Stimulated activated CD8-positive, alpha-beta memory T cell treated with anti-CD3 and anti-CD28 coated beads, Interleukin-2, amount 100 ng/mL, for 1 hour (primary cell): ENCODE measurements at regions not wholly inside any gene's neighbourhood (a gene's known extent, or its start where the extent isn't known, plus 50 kb on each side); places are given as distances from the start of the nearest gene placed in this dataset.
"Not testable (repeated sequence)": the region's sequence is repeated elsewhere in the genome, so short reads cannot be mapped to it uniquely, and the experiment has no call there.

ENCODE experiments used
- DNase-seq, 2 donors: peaks; one replicate each; pipeline ENCODE4 v3.0.0-alpha.2; 2020; ENCODE audit warnings: low read depth in 2 of 2

GRCh38 chr2:58634653-58635370 is 393.7 kb upstream of the FANCL start:
- DNase-seq, result no peak

DNA sequence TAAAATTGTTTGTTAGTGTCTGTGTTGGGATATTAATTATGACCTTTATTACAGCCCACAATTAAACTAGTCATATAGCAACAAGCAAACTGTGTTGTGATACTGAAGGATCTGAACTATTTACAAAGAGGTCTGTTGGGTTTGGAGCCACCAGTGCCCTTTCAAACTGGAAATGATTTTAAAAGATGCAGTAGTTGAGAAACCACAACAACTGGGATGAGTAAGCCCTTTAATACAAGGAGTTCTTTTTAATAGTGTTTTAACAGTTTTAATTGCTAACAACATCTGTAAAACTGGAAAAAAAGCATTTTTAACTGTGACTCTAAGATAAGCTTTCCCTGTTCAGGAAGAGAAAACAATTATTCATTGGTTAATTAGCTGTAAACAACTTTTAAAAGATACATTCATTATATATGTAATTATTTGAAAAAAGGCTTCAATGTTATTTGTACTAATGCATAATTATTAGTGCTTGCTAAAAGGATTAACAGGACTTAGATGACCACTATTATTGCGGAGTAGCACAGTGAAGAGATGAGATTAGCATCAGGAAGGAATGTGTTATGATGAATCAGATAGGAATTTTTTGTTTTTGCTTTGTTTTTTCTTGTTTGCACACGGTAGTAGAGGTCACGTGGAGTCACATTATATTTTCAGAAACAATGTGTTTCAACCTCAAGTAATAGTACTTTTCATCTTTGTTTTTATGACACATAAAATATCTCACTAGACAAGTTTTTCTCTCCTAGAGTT is 392.7 kb upstream of the FANCL start:
- no peak for DNase-seq

- no peak for DNase-seq
Observed at GRCh38 chr2:58631986-58632385, 390.9 kb upstream of the FANCL start.

DNA sequence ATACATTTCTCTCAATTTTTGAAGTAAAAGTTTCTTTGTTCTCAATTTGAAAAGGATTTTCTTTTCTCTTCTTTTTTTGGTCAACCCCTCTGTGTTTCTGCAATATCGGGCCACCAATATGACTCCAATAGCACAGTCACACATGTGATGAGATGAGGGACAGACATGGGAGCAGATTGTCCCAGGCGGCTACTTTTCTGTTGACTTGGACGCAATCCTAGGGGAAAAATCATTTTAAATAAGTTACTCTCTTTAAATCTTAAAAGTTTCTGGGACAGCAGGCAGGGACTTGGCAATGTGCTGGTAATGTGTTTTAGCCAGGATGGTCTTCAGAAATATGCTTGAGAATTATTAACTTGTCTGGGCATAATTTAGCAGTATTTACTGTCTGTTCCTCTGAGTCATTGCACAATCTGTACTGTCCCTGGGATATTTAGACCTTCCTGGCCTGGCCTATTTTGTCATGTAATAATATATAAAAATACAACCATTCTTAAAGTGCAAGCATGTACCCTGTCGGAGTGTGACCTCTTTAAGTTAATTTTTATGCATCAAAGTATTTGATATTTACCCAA is 388.5 kb upstream of the FANCL start:
- no peak for DNase-seq

DNA sequence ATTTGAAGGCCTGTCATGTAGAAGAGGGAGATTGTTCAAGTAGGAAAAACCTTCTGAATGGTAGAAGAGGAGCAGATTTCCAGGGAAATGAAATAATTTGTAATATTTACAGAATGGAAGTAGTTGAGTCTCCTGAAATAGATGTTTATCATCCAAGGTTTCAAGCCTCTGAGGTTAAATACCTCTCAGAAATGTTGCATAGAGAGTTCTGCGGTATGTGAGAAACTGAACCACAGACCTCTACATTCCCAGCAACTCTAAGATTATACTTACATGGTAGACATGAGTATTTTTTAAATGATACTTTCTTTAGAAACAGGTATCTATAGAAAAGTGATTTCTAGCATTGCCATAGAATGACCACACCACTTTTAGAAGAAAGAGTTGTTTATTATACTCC is 379.8 kb upstream of the FANCL start:
- no peak for DNase-seq

DNA sequence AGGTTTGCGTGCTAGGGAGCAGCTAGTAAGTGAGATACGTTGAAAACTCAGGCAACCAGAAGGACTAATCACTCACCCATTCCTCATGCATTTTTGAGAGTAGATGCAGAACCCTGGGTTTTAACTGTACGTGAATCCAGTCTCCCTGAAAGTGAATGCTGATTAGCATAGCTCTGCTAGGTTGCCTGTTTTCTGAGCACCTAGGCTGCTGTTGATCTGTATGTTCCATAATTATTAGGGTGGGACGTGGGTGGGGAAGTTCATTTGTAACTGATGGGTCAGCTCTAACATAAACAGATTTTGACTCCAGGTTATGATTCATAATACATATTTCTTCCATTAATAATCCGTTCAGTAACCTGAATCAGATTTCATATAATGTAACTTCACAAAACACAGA is 379.0 kb upstream of the FANCL start:
- no peak for DNase-seq

DNA sequence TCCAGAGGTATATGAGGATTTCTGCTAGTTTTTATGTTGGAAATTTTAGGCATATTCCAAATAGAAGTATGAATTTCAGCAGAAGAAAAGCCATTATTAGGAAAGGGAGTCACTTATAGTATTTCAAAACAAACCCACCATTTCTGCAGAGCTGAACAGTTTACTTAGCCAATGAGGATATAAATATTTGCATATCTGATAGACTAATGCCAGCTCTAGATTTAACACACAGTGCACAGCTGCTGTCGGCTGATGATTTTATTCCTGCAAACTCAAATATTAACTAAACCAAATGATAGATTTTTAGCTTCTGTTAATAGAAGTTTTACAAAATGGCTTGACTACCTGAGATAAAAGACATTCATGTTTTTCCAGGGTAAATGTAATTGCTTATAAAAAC is 375.8 kb upstream of the FANCL start:
- DNase-seq, result no peak

DNA sequence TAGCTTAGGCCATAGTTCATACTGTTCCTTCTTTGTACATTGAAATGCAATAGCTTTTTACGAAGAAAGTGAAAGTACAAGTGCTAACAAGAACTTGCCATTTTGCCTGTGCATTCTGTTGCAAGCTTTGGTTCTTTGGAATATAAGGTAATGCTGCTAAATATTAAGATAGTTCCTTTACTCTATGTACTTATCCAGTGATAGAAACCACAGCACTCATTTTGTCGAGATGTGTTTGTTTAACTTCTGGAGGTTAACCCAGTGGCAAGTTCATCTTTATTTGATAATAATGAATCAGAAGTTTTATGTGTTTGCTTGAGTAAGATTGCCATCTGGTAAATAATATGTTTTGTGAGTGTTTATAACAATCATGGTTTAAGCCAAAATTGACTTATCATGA is 373.1 kb upstream of the FANCL start:
- no peak for DNase-seq

GRCh38 chr2:58612973-58613372 is 371.8 kb upstream of the FANCL start:
- DNase-seq, result no peak

- no peak for DNase-seq
Observed at GRCh38 chr2:58609326-58609725, 368.2 kb upstream of the FANCL start.

DNA sequence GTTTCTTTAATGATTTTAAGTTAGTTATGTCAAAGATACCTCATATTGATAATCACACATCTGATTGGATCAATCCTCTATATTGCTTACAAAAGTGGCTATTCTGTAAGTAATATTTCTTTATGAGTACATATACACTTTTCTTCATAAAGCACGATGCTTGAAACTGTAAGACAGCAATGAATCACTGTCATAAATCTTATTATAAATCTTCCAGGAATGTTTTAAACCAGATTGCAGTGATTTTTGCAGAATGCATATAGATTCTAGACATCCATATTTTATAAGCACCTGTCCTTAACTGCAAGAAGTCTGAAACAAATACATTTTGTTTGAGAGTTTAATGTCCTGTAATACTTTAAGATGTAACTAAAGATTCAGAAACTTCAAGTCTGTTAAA is 367.0 kb upstream of the FANCL start:
- no peak for DNase-seq

- DNase-seq, result no peak
Observed at GRCh38 chr2:58607448-58607847, 366.3 kb upstream of the FANCL start.

- no peak for DNase-seq
Observed at GRCh38 chr2:58606799-58607198, 365.7 kb upstream of the FANCL start.

DNA sequence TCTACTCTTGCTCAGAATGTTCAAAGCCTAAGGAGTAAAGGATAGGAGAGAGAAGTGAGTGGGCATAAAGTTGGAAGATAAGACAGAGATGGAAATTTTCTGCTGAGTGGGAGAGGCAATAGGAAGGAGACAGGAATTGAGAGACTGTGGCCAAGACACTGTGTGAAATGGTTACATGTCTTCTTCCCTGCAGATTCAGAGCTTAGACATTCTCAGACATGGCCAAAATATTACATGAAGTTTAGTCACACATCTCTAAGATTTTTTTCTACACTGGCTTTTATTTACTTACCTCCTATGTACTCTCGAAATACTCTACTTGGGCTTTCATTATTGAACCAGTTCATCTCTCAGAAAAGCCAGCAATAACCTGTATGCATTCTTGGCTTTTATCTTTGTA is 363.0 kb upstream of the FANCL start:
- no peak for DNase-seq

- DNase-seq, result no peak
Observed at GRCh38 chr2:58601017-58601416, 359.9 kb upstream of the FANCL start.

DNA sequence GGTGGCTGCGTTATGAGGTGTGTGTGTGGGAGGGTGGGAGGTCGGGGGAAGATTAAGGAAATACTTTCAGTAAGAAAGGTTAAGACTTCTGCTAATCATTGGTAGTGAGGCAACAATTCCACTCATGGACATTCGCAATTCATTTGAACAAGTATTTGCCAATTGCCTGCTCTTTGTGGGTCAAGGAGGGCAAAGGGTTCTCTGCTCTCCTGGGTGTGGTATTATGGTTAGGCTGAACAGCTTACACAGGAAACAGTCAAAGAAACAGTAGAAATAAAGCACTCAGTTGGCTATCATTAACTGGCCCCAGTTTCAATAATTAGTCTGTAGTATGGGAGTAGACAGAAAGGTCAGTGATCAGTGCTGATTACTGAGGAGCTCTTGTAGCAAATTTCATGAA is 357.0 kb upstream of the FANCL start:
- DNase-seq, result no peak

DNA sequence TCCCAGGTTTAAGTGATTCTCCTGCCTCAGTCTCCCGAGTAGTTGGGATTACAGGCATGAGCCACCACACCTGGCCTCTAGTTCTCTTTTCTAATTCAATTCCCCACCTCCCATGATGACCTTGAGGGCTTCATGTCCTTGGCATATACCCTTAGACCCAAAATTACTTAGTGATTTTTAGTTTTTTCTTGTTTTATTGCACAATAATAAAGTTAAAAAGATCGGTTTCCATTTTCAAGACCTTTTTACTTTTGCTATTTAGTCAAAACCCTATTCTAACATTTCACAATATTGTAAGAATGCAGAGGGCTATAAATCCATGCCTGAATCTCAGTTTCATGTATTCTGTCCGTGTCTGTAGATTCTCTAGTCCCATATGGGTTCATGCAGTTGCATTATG is 354.6 kb upstream of the FANCL start:
- no peak for DNase-seq

DNA sequence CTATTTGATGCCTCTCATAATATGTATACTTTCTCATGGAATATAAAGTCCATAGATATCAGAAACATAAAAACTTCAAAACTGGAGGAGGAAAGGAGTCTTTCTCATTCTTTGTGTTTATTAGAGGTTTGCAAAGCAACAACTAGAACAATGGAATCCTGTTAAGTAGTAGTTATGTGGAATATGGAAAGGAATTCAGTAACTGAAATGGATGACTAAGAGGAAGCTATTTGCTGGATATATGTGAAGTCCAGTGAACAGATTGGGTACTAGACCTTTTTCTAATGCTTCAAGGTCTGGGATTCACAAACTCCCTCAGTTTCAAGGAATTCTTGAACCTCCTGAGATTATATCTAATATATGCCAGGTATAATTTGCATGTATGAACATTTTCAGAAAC is 353.6 kb upstream of the FANCL start:
- DNase-seq, result no peak

- DNase-seq, result no peak
Observed at GRCh38 chr2:58594175-58594574, 353.1 kb upstream of the FANCL start.

GRCh38 chr2:58586178-58586577 is 345.1 kb upstream of the FANCL start:
- DNase-seq, result not testable (repeated sequence)

GRCh38 chr2:58585233-58585632 is 344.1 kb upstream of the FANCL start:
- DNase-seq, result no peak

DNA sequence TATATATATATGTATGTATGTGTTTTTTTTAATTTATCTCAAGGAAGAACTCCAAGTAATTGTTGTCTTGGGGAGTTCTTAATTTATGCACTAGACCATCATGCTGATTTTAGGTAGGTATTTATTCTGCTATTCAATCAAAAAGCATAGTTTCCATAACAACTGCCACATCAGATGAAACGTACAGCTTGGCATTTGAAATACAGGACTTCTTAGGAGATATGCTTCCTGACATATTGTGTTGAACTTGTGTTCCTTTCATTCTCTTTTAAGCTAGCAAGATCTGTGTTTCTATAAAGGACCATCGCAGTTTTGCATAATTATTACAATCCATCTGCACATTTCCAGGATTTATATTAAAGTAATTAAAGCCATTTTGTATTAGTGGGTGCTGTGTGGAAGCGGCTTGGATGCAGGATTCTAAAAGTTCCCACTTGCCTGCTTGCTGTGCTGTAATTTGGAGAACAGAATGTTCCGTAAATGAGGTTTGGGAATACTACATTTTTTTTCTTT is 343.5 kb upstream of the FANCL start:
- DNase-seq, result no peak

GRCh38 chr2:58578276-58578675 is 337.2 kb upstream of the FANCL start:
- no peak for DNase-seq
